Erythroblast (primary cell): ENCODE measurements at regions not wholly inside any gene's neighbourhood (a gene's known extent, or its start where the extent isn't known, plus 50 kb on each side); places are given as distances from the start of the nearest gene placed in this dataset.

ENCODE experiments used
- DNase-seq, 2 experiments: peaks; one replicate each; lab custom pipeline; 2025; lab: John Stamatoyannopoulos, UW
- GATA1 ChIP-seq: IDR thresholded peaks from 2 replicates; pipeline ENCODE4 v1.6.1; 2011; ENCODE audit warnings: low read depth, mild to moderate bottlenecking, control low read depth, low read length, moderate library complexity
- POLR2A ChIP-seq: IDR thresholded peaks from 2 replicates; pipeline ENCODE4 v1.6.1; 2011; ENCODE audit warnings: mild to moderate bottlenecking, low read length

- TF ChIP-seq GATA1 (no peak), POLR2A (no peak)
- DNase-seq, result no peak
Observed at GRCh38 chr3:59411186-59411585, 361.4 kb upstream of the CFAP20DC start.

- TF ChIP-seq GATA1 (no peak), POLR2A (no peak)
Observed at GRCh38 chr3:59408047-59408624, 358.3 kb upstream of the CFAP20DC start.

GRCh38 chr3:59407425-59407824, 357.6 kb upstream of the CFAP20DC start:
- DNase-seq, result no peak
- TF ChIP-seq GATA1, result no peak
- no peak for TF ChIP-seq POLR2A

More at GRCh38 chr3:59408047-59408624, 358.3 kb upstream of the CFAP20DC start:
- no peak for DNase-seq

- TF ChIP-seq POLR2A (no peak), GATA1 (no peak)
- DNase-seq, result no peak
Observed at GRCh38 chr3:59406943-59407342, 357.1 kb upstream of the CFAP20DC start.

- TF ChIP-seq POLR2A (no peak), GATA1 (no peak)
- DNase-seq, result no peak
Observed at GRCh38 chr3:59404851-59405250, 355.0 kb upstream of the CFAP20DC start.

GRCh38 chr3:59404064-59404463, 354.2 kb upstream of the CFAP20DC start:
- TF ChIP-seq POLR2A (no peak), GATA1 (no peak)

GRCh38 chr3:59401924-59402323, 352.1 kb upstream of the CFAP20DC start:
- no peak for TF ChIP-seq GATA1
- TF ChIP-seq POLR2A, result no peak
- no peak for DNase-seq

More at GRCh38 chr3:59404064-59404463, 354.2 kb upstream of the CFAP20DC start:
- no peak for DNase-seq

- DNase-seq, result no peak
- TF ChIP-seq POLR2A (no peak), GATA1 (no peak)
Observed at GRCh38 chr3:59392116-59392515, 342.3 kb upstream of the CFAP20DC start.

GRCh38 chr3:59391131-59391530, 341.3 kb upstream of the CFAP20DC start:
- DNase-seq, result no peak
- no peak for TF ChIP-seq POLR2A
- no peak for TF ChIP-seq GATA1

GRCh38 chr3:59388555-59389270, 338.9 kb upstream of the CFAP20DC start:
- no peak for TF ChIP-seq POLR2A
- no peak for DNase-seq

- DNase-seq, result no peak
- no peak for TF ChIP-seq POLR2A
- no peak for TF ChIP-seq GATA1
Observed at GRCh38 chr3:59386165-59386564, 336.3 kb upstream of the CFAP20DC start.

GRCh38 chr3:59385547-59385946, 335.7 kb upstream of the CFAP20DC start:
- TF ChIP-seq GATA1 (no peak), POLR2A (no peak)
- no peak for DNase-seq

GRCh38 chr3:59381282-59381681, 331.5 kb upstream of the CFAP20DC start:
- no peak for TF ChIP-seq POLR2A
- TF ChIP-seq GATA1, result no peak
- DNase-seq, result no peak

GRCh38 chr3:59380146-59380545, 330.3 kb upstream of the CFAP20DC start:
- no peak for TF ChIP-seq GATA1
- TF ChIP-seq POLR2A, result no peak
- DNase-seq, result no peak

GRCh38 chr3:59374818-59375211, 325.0 kb upstream of the CFAP20DC start:
- TF ChIP-seq POLR2A (no peak), GATA1 (no peak)
- no peak for DNase-seq
